K562 (cell line): ENCODE measurements at regions not wholly inside any gene's neighbourhood (a gene's known extent, or its start where the extent isn't known, plus 50 kb on each side); places are given as distances from the start of the nearest gene placed in this dataset.

Source experiments
- ATAC-seq: fragments of 200-7000 bp; cut with Tn5 transposase; 3 replicates; pipeline ENCODE4 v1.9.1; 2020; ENCODE audit warnings: moderate library complexity
- BruUV-seq: library from RNA; stranded (reverse); fragments of 400-500 nt; replicated peaks from 2 replicates; lab custom pipeline; 2021; lab: Mats Ljungman, UMichigan
- CTCF ChIA-PET: fragments of 300-600 bp; formaldehyde crosslinking; extraction: SDS; loops from one replicate; lab custom pipeline; 2021; ENCODE audit warnings: low intra/inter-chr PET ratio; lab: Yijun Ruan, JAX
- POLR2A ChIA-PET: fragments of 300-600, 350-650 bp; sonication (Branson Sonifier 250); formaldehyde crosslinking; extraction: SDS; loops from one replicate; lab custom pipeline; 2021; ENCODE audit warnings: antibody characterized with exemption, inconsistent platforms; lab: Yijun Ruan, JAX
- DNase-seq, 4 experiments: peaks; one replicate each; pipeline versions ENCODE4 v3.0.0 to v3.0.0-alpha.2; 2011 to 2018; ENCODE audit warnings: low spot score in 3 of 4, mixed read lengths in 3 of 4; ENCODE audit errors: extremely low read depth in 1 of 4
- FAIRE-seq: peaks from 2 replicates; lab custom pipeline; 2011; peaks lifted over from hg19 to GRCh38; lab: Jason Lieb, UNC
- H2AFZ ChIP-seq: 2 replicates; pipeline ENCODE4 v1.6.0; 2011; ENCODE audit warnings: low read depth, low read length, control low read depth, inconsistent platforms
- H3K27ac ChIP-seq: fragments of 200-600 bp; 3 replicates; pipeline ENCODE4 v1.8.0; 2011; ENCODE audit warnings: low read depth, mild to moderate bottlenecking, control low read depth, inconsistent platforms, low read length, moderate library complexity, mixed read lengths; ENCODE audit errors: extremely low read depth
- H3K27me3 ChIP-seq, 2 experiments: fragments of 300-600 bp in 1 of 2; 2 replicates in 1 of 2; 3 replicates in 1 of 2; pipeline versions ENCODE4 v1.6.0 to v1.8.0; 2011; ENCODE audit warnings: inconsistent platforms in 2 of 2, low read length in 2 of 2, mild to moderate bottlenecking in 1 of 2, mixed read lengths in 1 of 2, moderate library complexity in 1 of 2; ENCODE audit not compliant: control insufficient read depth in 2 of 2, insufficient read depth in 2 of 2
- H3K36me3 ChIP-seq: fragments of 300-600 bp; 3 replicates; pipeline ENCODE4 v1.8.0; 2011; ENCODE audit warnings: mild to moderate bottlenecking, low read length, inconsistent platforms; ENCODE audit not compliant: control insufficient read depth, insufficient read depth
- H3K4me1 ChIP-seq, 2 experiments: fragments of 200-600 bp in 1 of 2; replicated peaks in 1 of 2; 2 replicates in 1 of 2; 3 replicates in 1 of 2; pipeline versions ENCODE4 v1.5.1 to v1.8.0; 2011; ENCODE audit warnings: inconsistent platforms in 2 of 2, low read length in 2 of 2, mild to moderate bottlenecking in 1 of 2, mixed read lengths in 1 of 2, moderate library complexity in 1 of 2; ENCODE audit not compliant: control insufficient read depth in 2 of 2, insufficient read depth in 2 of 2
- H3K4me2 ChIP-seq: 2 replicates; pipeline ENCODE4 v1.6.1; 2011; ENCODE audit warnings: low read length, control low read depth, inconsistent platforms, mixed read lengths; ENCODE audit not compliant: insufficient read depth
- H3K4me3 ChIP-seq: fragments of 200-600 bp; sonication (generic), shearing (Covaris generic); 2 replicates; pipeline ENCODE4 v1.5.1; 2016; ENCODE audit warnings: control low read depth, inconsistent platforms
- H3K79me2 ChIP-seq: fragments of 200-600 bp; 3 replicates; pipeline ENCODE4 v1.8.0; 2011; ENCODE audit warnings: low read length, inconsistent platforms; ENCODE audit not compliant: control insufficient read depth, insufficient read depth
- H3K9ac ChIP-seq, 2 experiments: 2 replicates each; pipeline versions ENCODE4 v1.6.0 to v1.6.1; 2011; ENCODE audit warnings: low read depth in 2 of 2, low read length in 2 of 2, control low read depth in 1 of 2, inconsistent platforms in 1 of 2, mild to moderate bottlenecking in 1 of 2, mixed read lengths in 1 of 2; ENCODE audit not compliant: insufficient read depth in 1 of 2
- H3K9me1 ChIP-seq: one replicate; pipeline ENCODE4 v1.6.0; 2011; ENCODE audit warnings: inconsistent platforms, mild to moderate bottlenecking, low read length, moderate library complexity; ENCODE audit not compliant: control insufficient read depth, insufficient read depth
- H3K9me3 ChIP-seq: replicated peaks from 2 replicates; pipeline ENCODE4 v1.5.1; 2011; ENCODE audit warnings: low read depth, low read length, inconsistent platforms; ENCODE audit not compliant: control insufficient read depth, insufficient read depth
- H4K20me1 ChIP-seq: replicated peaks from 2 replicates; pipeline ENCODE4 v1.6.1; 2011; ENCODE audit warnings: low read length, inconsistent platforms, mixed read lengths; ENCODE audit not compliant: control insufficient read depth, insufficient read depth
- BACH1 ChIP-seq: fragments of 200-800 bp; sonication (Bioruptor generic); IDR thresholded peaks from 2 replicates; pipeline ENCODE4 v1.6.1; 2016; ENCODE audit warnings: missing genetic modification characterization, missing compliant biosample characterization
- CBX2 ChIP-seq: fragments of 200-600 bp; sonication (generic); IDR thresholded peaks from one replicate; pipeline ENCODE4 v1.6.1; 2012; ENCODE audit warnings: mild to moderate bottlenecking, low read length, inconsistent platforms; ENCODE audit not compliant: insufficient read depth, poor library complexity, severe bottlenecking
- CSDE1 ChIP-seq, 2 experiments: fragments of 450-650 bp; IDR thresholded peaks; 2 replicates each; pipeline ENCODE4 v1.6.1; 2016; ENCODE audit warnings: mild to moderate bottlenecking in 1 of 2
- KDM1A ChIP-seq, 2 experiments: fragments of 450-650 bp; IDR thresholded peaks; 2 replicates each; pipeline ENCODE4 v1.6.1; 2016; ENCODE audit warnings: mild to moderate bottlenecking in 2 of 2
- SMAD2 ChIP-seq: fragments of 150-350 bp; IDR thresholded peaks from 2 replicates; pipeline ENCODE4 v1.6.1; 2014; ENCODE audit warnings: low read depth, mild to moderate bottlenecking, low read length
- SMARCE1 ChIP-seq: fragments of 450-650 bp; IDR thresholded peaks from 2 replicates; pipeline ENCODE4 v1.7.1; 2016; ENCODE audit warnings: mild to moderate bottlenecking
- whole genome bisulfite sequencing: fragments of 100-300 bp; shearing (Covaris generic); methylation state at CpG from one replicate; pipeline ENCODE4 v1.1.6; 2016; ENCODE audit warnings: low coverage, mixed read lengths; ENCODE audit not compliant: insufficient coverage; ENCODE audit errors: missing lambda C conversion rate; 5-methylcytosine and 5-hydroxymethylcytosine counted together
- in situ Hi-C: fragments of 300-500 bp; cut with MboI; formaldehyde crosslinking; loops from 4 replicates; pipeline ENCODE4 v1.15.0; 2018; ENCODE audit warnings: inconsistent platforms, mixed read lengths
- intact Hi-C: fragments of 100-400 bp; cut with micrococcal nuclease; formaldehyde crosslinking; loops from 2 replicates; pipeline ENCODE4 v1.14.2; 2022
- TF ChIP-seq, protein P1 (sequence below): sonication (generic); formaldehyde crosslinking; IDR thresholded peaks from 2 replicates; pipeline ENCODE4 v1.8.1; 2023; ENCODE audit warnings: mild to moderate bottlenecking, missing genetic modification reagents
- TF ChIP-seq, protein P2 (sequence below): sonication (generic); IDR thresholded peaks from 2 replicates; pipeline ENCODE4 v1.6.1; 2016
- TF ChIP-seq, protein P3 (sequence below), 2 experiments: fragments of 450-650 bp in 1 of 2; sonication (generic) in 1 of 2; formaldehyde crosslinking in 1 of 2; IDR thresholded peaks in 1 of 2; conservative IDR thresholded peaks in 1 of 2; 2 replicates each; pipeline versions ENCODE4 v1.6.1 to v1.8.1; 2016 to 2023; ENCODE audit warnings: mild to moderate bottlenecking in 2 of 2, moderate library complexity in 2 of 2, inconsistent platforms in 1 of 2, missing genetic modification reagents in 1 of 2
- TF ChIP-seq, protein P4 (sequence below): fragments of 250-450 bp; sonication (Bioruptor Pico); IDR thresholded peaks from 2 replicates; pipeline ENCODE4 v1.5.1; 2021; ENCODE audit warnings: mild to moderate bottlenecking
- TF ChIP-seq, protein P5 (sequence below), 2 experiments: fragments of 450-650 bp; IDR thresholded peaks; 2 replicates each; pipeline ENCODE4 v1.6.1; 2016

DNA sequence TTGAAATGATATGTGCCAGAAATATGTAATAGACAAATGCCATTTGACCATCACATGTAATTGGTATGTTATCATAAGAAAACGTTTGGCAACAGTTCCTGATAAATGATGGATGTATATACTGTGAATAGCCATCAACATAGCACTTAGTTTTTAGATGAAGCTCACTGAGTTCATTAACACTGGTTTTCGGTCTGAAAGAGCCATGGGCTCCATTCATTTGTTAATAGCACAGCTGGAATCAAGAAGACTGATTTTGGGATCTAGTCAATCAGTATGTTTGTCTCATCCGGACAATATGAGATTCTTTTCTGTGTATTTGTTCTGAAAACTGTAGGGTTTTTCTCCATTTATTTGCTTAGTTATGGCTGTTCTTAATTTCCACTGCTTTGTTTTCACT, 413.5 kb upstream of the CLINT1 start:
- POLR2A ChIA-PET, result no interaction called here
- no TSS peak for BruUV-seq
- no peak for FAIRE-seq
- Histone ChIP-seq H3K79me2 (no peaks in the 10 kb centered on the region), H4K20me1 (no peaks in the 10 kb centered on the region), H3K36me3 (no peaks in the 10 kb centered on the region), H3K9me1 (no peaks in the 10 kb centered on the region), H3K4me3 (no peak overlapping the region), H3K27me3 (no peaks in the 10 kb centered on the region), H3K9ac (no peak overlapping the region), H3K4me1 (no peaks in the 10 kb centered on the region), H2AFZ (no peak overlapping the region), H3K4me2 (no peak overlapping the region), H3K9me3 (no peaks in the 10 kb centered on the region), H3K27ac (no peak overlapping the region)
- intact Hi-C loops (no loop called here), in situ Hi-C loops (no loop called here)
- ATAC-seq, result no peak
- WGBS, result 2% methylated on average over 3 of the region's 3 CpGs
- CTCF ChIA-PET, result no interaction called here
- TF ChIP-seq CSDE1 (IDR thresholded peaks at IDR 0.05) (no peak), KDM1A (IDR thresholded peaks at IDR 0.05) (no peak), BACH1 (tag) (no peak), SMARCE1 (no peak), SMAD2 (no peak), CBX2 (no peak)
- TF ChIP-seq, protein P1, sequence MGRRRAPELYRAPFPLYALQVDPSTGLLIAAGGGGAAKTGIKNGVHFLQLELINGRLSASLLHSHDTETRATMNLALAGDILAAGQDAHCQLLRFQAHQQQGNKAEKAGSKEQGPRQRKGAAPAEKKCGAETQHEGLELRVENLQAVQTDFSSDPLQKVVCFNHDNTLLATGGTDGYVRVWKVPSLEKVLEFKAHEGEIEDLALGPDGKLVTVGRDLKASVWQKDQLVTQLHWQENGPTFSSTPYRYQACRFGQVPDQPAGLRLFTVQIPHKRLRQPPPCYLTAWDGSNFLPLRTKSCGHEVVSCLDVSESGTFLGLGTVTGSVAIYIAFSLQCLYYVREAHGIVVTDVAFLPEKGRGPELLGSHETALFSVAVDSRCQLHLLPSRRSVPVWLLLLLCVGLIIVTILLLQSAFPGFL, result no peak
- TF ChIP-seq, protein P2, sequence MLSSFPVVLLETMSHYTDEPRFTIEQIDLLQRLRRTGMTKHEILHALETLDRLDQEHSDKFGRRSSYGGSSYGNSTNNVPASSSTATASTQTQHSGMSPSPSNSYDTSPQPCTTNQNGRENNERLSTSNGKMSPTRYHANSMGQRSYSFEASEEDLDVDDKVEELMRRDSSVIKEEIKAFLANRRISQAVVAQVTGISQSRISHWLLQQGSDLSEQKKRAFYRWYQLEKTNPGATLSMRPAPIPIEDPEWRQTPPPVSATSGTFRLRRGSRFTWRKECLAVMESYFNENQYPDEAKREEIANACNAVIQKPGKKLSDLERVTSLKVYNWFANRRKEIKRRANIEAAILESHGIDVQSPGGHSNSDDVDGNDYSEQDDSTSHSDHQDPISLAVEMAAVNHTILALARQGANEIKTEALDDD, result no peak
- TF ChIP-seq, protein P3, sequence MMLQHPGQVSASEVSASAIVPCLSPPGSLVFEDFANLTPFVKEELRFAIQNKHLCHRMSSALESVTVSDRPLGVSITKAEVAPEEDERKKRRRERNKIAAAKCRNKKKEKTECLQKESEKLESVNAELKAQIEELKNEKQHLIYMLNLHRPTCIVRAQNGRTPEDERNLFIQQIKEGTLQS (IDR thresholded peaks at IDR 0.05), result no peak
- TF ChIP-seq, protein P3 (CRISPR knock-in tag; conservative IDR thresholded peaks at IDR 0.05), result no peak
- TF ChIP-seq, protein P4, sequence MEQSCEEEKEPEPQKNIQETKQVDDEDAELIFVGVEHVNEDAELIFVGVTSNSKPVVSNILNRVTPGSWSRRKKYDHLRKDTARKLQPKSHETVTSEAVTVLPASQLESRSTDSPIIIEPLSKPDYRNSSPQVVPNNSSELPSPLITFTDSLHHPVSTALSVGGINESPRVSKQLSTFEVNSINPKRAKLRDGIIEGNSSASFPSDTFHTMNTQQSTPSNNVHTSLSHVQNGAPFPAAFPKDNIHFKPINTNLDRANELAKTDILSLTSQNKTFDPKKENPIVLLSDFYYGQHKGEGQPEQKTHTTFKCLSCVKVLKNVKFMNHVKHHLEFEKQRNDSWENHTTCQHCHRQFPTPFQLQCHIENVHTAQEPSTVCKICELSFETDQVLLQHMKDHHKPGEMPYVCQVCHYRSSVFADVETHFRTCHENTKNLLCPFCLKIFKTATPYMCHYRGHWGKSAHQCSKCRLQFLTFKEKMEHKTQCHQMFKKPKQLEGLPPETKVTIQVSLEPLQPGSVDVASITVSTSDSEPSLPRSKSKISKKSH (CRISPR knock-in tag), result no peak
- TF ChIP-seq, protein P5, sequence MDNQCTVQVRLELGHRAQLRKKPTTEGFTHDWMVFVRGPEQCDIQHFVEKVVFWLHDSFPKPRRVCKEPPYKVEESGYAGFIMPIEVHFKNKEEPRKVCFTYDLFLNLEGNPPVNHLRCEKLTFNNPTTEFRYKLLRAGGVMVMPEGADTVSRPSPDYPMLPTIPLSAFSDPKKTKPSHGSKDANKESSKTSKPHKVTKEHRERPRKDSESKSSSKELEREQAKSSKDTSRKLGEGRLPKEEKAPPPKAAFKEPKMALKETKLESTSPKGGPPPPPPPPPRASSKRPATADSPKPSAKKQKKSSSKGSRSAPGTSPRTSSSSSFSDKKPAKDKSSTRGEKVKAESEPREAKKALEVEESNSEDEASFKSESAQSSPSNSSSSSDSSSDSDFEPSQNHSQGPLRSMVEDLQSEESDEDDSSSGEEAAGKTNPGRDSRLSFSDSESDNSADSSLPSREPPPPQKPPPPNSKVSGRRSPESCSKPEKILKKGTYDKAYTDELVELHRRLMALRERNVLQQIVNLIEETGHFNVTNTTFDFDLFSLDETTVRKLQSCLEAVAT (IDR thresholded peaks at IDR 0.05), result no peak
- no peak for DNase-seq
